HG02623 (cell line): ENCODE measurements at regions not wholly inside any gene's neighbourhood (a gene's known extent, or its start where the extent isn't known, plus 50 kb on each side); places are given as distances from the start of the nearest gene placed in this dataset.

Experiments used
- ATAC-seq: cut with Tn5 transposase; IDR thresholded peaks from one replicate; pipeline ENCODE4 v1.9.1; 2021; ENCODE audit warnings: moderate library complexity; ENCODE audit not compliant: unreplicated experiment

- no peak for ATAC-seq
These were observed 1560.7 kb upstream of the TMEM132C start for GRCh38 chr12:126706300-126706699.

- no peak for ATAC-seq
These were observed 1558.5 kb upstream of the TMEM132C start for GRCh38 chr12:126708492-126708896.

DNA sequence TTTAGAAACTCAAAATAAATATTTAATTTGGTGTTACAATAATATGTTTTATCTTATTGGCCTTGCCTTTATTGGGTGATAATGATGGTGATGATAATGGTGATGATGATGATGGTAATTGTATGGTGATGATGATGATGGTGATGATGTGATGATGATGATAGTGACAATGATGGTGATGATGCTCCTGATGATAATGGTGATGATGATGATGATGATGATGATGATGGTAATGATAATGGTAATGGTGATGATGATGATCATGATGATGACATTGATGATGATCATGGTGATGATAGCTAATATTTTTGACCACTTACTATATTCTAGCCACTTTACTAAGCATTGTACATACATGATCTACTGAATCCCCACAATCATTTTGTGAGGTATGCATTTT is 1548.6 kb upstream of the TMEM132C start:
- no peak for ATAC-seq

GRCh38 chr12:126719912-126720705 is 1546.9 kb upstream of the TMEM132C start:
- no peak for ATAC-seq

- no peak for ATAC-seq
These were observed 1540.3 kb upstream of the TMEM132C start for GRCh38 chr12:126726481-126727217.

- no peak for ATAC-seq
These were observed 1539.5 kb upstream of the TMEM132C start for GRCh38 chr12:126727218-126728075.

GRCh38 chr12:126734296-126734695 is 1532.7 kb upstream of the TMEM132C start:
- ATAC-seq: no peak

- no peak for ATAC-seq
These were observed 1532.3 kb upstream of the TMEM132C start for GRCh38 chr12:126734710-126735109.

DNA sequence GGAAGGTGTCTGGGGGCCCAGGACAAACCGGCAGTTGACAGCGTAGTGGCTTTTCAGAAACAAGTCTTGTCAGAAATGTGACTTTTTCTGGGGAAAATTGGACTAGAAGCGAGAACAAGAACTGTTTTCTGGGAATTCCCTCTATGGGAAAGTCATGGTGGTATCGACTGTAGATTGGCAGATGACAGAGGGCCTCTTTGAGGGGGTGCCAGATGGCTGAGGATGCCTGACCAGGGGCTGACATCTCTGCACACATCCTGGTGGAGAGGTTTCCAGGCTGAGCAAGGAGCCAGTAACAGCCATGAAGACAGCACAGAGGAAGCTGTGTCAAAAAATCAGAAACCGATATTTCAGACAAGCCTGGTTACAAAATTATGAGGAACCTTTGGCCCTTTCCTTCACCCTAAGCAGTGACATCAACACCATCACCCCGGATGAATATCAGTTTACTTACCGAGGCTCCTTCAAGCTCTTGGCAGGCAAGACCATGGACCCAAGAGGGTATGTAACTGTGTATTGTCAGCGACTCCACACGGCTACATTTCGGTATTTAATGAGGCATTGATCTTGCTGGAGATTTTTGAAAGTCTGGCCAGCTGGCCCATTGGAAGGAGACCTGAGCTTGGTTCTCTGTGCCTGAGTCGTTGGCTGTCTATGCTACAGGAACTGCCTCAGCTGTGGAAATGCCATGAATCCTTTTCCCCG is 1525.3 kb upstream of the TMEM132C start:
- no peak for ATAC-seq

GRCh38 chr12:126742241-126742641 is 1524.7 kb upstream of the TMEM132C start:
- ATAC-seq: no peak

DNA sequence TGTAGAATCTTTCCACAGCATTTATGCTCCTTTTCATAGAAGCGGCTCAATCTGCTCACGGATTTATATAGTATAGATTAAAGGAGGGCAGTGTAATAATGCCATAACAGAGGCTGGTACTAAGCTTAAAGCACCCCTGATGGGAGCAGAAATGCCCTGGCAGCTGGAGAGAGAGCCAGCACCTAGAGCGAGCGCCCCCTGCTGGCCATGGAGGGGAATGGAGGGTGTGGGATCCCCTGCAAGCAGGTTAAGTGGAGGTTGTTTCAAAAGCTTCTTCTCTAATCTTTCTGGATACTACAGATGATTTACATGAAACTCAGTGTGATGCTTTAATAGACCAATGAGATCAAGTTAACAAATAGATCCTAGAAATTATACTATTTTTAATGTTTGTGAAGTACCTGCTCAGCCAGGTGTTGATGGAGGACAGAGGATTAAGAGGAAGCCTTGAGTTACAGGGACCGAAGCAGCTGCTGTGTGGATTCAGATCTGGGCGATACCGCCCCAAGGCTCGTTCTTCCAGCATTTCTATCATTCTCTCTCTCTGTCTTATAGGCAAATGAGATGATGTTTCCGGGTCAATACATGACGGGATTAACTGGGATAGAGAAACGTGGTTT is 1519.3 kb upstream of the TMEM132C start:
- ATAC-seq: peak; percentile 72

GRCh38 chr12:126752021-126752420 is 1514.9 kb upstream of the TMEM132C start:
- ATAC-seq: no peak

GRCh38 chr12:126757326-126757725 is 1509.6 kb upstream of the TMEM132C start:
- no peak for ATAC-seq

GRCh38 chr12:126760092-126760491 is 1506.9 kb upstream of the TMEM132C start:
- no peak for ATAC-seq

- ATAC-seq: no peak
These were observed 1505.5 kb upstream of the TMEM132C start for GRCh38 chr12:126761420-126761819.

- no peak for ATAC-seq
These were observed 1504.8 kb upstream of the TMEM132C start for GRCh38 chr12:126762150-126762549.

- ATAC-seq: no peak
These were observed 1503.6 kb upstream of the TMEM132C start for GRCh38 chr12:126763359-126763758.

DNA sequence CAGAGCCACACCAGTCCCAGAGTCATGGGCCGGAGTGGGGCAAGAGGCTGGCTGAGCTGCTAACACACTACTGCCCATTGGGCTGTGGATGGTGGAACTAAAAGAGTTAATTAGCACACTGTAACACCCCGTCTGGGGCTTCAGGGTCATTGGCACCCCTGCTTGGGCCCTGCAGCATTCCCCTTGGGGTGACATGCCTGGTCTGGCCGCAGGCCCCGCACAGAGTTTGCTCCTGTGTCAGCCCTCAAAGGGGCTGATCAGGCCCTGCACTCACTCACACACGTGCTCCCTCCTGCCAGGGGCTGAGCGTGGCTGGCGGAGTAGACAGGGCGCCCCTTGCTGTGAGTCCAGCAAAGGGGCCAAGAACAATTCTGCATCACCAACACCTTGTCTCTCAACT is 1499.6 kb upstream of the TMEM132C start:
- no peak for ATAC-seq

GRCh38 chr12:126768517-126768916 is 1498.5 kb upstream of the TMEM132C start:
- ATAC-seq: no peak

- ATAC-seq: no peak
These were observed 1496.8 kb upstream of the TMEM132C start for GRCh38 chr12:126770188-126770587.
